ENCODE measurements at regions not wholly inside any gene's neighbourhood (a gene's known extent, or its start where the extent isn't known, plus 50 kb on each side); places are given as distances from the start of the nearest gene placed in this dataset.

GRCh38 chr10:24128066-24128730, 80.7 kb upstream of the KIAA1217 start:
- no peak for DNase-seq (ENCODE audit: low read depth)

GRCh38 chr10:24132741-24133140, 76.2 kb upstream of the KIAA1217 start:
- DNase-seq (ENCODE audit: low read depth), result no peak

GRCh38 chr10:24133835-24134234, 75.1 kb upstream of the KIAA1217 start:
- DNase-seq (ENCODE audit: low read depth), result no peak

- DNase-seq (ENCODE audit: low read depth), result no peak
Observed at GRCh38 chr10:24136070-24136469, 72.9 kb upstream of the KIAA1217 start.

- DNase-seq (ENCODE audit: low read depth), result no peak
Observed at GRCh38 chr10:24147321-24147720, 61.6 kb upstream of the KIAA1217 start.

GRCh38 chr10:24149640-24150039, 59.3 kb upstream of the KIAA1217 start:
- DNase-seq (ENCODE audit: low read depth), result no peak

GRCh38 chr10:24150853-24151252, 58.1 kb upstream of the KIAA1217 start:
- DNase-seq (ENCODE audit: low read depth), result no peak

- no peak for DNase-seq (ENCODE audit: low read depth)
Observed at GRCh38 chr10:24152270-24152669, 56.7 kb upstream of the KIAA1217 start.

GRCh38 chr10:24153031-24153430, 55.9 kb upstream of the KIAA1217 start:
- no peak for DNase-seq (ENCODE audit: low read depth)

- no peak for DNase-seq (ENCODE audit: low read depth)
Observed at GRCh38 chr10:24153537-24153936, 55.4 kb upstream of the KIAA1217 start.

- no peak for DNase-seq (ENCODE audit: low read depth)
Observed at GRCh38 chr10:24156686-24157085, 52.3 kb upstream of the KIAA1217 start.

- no peak for DNase-seq (ENCODE audit: low read depth)
Observed at GRCh38 chr10:24157567-24157966, 51.4 kb upstream of the KIAA1217 start.

Data from stimulated activated CD8-positive, alpha-beta memory T cell treated with anti-CD3 and anti-CD28 coated beads, Interleukin-4, amount 100 ng/mL, for 24 hours (primary cell).